Transverse colon (tissue), 4 donors: ENCODE measurements at regions not wholly inside any gene's neighbourhood (a gene's known extent, or its start where the extent isn't known, plus 50 kb on each side); places are given as distances from the start of the nearest gene placed in this dataset.

Source experiments
- CTCF ChIP-seq, 5 experiments: fragments of 200-600 bp in 3 of 5; fragments of 450-650 bp in 2 of 5; sonication (generic) in 3 of 5; IDR thresholded peaks; 1 replicate in 2 of 5; 2 replicates in 3 of 5; pipeline ENCODE4 v1.5.1; 2016 to 2017; ENCODE audit warnings: antibody characterized with exemption in 5 of 5, inconsistent platforms in 3 of 5, mild to moderate bottlenecking in 2 of 5, moderate library complexity in 1 of 5
- EP300 ChIP-seq: sonication (generic); formaldehyde crosslinking; IDR thresholded peaks from one replicate; pipeline ENCODE4 v1.6.1; 2017; ENCODE audit warnings: antibody characterized with exemption, low read depth
- POLR2AphosphoS5 ChIP-seq, 3 donors: sonication (generic); formaldehyde crosslinking; IDR thresholded peaks; one replicate each; pipeline ENCODE4 v1.6.1; 2016; ENCODE audit warnings: antibody characterized with exemption in 3 of 3

GRCh38 chr11:23923357-23923756 lies 573.5 kb upstream of the LUZP2 start:
- no peak for TF ChIP-seq CTCF (IDR thresholded peaks at IDR 0.05)
- no peak for TF ChIP-seq EP300
- no peak for TF ChIP-seq POLR2AphosphoS5 (IDR thresholded peaks at IDR 0.05)
